GM18867 (cell line): ENCODE measurements at regions not wholly inside any gene's neighbourhood (a gene's known extent, or its start where the extent isn't known, plus 50 kb on each side); places are given as distances from the start of the nearest gene placed in this dataset.
"Not testable (repeated sequence)": the region's sequence is repeated elsewhere in the genome, so short reads cannot be mapped to it uniquely, and the experiment has no call there.

Experiments used
- ATAC-seq: cut with Tn5 transposase; IDR thresholded peaks from one replicate; pipeline ENCODE4 v1.9.1; 2021; ENCODE audit warnings: mild to moderate bottlenecking, moderate library complexity; ENCODE audit not compliant: unreplicated experiment

DNA sequence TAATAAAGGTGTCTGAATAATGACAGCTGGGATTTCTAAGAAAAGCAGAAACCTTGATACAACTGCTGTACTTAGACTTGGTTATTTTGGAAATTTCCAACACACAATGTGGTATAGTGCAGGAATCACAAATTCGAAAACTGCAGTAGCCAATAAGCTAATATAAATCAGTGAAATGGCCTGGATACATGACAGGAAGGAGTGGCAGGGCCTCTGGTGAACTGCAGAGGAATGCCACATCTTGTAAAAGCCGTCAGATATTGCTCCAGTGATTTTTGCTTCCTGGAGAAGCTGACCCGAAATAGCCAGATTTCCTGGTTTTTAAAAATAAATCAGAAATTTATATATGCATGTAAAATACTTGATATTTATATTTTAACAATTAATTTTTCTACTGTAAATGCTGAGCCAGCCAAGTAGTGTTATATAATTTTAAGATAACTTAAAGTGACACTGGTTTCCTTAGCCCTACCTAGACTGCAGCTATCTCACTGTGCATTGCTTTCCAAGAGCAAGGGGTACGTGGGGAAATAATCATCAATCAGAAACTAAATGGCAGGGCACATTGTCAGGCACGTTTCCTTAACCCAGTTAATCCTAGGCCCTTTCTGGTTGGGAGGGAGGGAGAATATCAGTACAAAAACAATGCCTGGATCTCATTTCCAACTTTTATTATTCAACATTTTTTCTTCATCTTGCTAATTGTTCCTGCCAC lies 182.4 kb downstream of the RASEF start:
- no peak for ATAC-seq

GRCh38 chr9:82882138-82882537 lies 180.8 kb downstream of the RASEF start:
- ATAC-seq: no peak

GRCh38 chr9:82882748-82883147 lies 180.2 kb downstream of the RASEF start:
- no peak for ATAC-seq

DNA sequence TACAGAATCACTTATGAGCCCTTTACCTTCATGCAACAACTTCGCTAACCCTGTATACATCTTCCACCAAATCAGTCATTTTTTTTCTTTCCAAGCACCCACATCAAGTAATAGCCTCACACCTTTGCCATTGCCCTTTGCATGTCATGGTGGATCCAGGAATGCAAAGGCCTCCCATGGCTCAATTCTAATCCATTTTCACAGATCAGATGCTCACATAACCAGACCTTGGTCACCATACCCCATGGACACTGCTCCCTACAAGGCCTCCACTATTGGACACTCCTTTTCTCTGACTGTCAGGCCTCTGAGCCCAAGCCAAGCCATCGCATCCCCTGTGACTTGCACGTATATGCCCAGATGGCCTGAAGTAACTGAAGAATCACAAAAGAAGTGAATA lies 179.5 kb downstream of the RASEF start:
- no peak for ATAC-seq

GRCh38 chr9:82883974-82884373 lies 179.0 kb downstream of the RASEF start:
- not testable (repeated sequence) for ATAC-seq

DNA sequence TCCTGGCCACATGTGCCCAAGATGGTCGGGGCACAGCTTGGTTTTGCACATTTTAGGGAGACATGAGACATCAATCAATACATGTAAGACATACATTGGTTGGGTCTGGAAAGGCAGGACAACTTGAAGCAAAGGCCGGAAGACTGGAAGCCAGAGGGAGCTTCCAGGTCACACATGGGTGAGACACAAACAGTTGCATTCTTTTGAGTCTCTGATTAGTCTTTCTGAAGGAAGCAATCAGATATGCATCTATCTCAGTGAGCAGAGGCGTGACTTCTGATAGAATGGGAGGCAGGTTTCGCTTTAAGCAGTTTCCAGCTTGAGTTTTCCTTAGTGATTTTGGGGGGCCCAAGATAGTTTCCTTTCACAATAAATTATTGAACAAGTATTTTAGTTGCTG lies 172.5 kb downstream of the RASEF start:
- no peak for ATAC-seq

GRCh38 chr9:82890865-82891264 lies 172.1 kb downstream of the RASEF start:
- ATAC-seq: no peak

- no peak for ATAC-seq
Observed at GRCh38 chr9:82891321-82891720, 171.6 kb downstream of the RASEF start.

- no peak for ATAC-seq
Observed at GRCh38 chr9:82893549-82893948, 169.4 kb downstream of the RASEF start.

GRCh38 chr9:82894548-82894947 lies 168.4 kb downstream of the RASEF start:
- ATAC-seq: no peak

- no peak for ATAC-seq
Observed at GRCh38 chr9:82894961-82895821, 167.8 kb downstream of the RASEF start.

- ATAC-seq: no peak
Observed at GRCh38 chr9:82895822-82896110, 167.2 kb downstream of the RASEF start.

GRCh38 chr9:82903503-82903902 lies 159.4 kb downstream of the RASEF start:
- ATAC-seq: no peak

- ATAC-seq: no peak
Observed at GRCh38 chr9:82911996-82912395, 150.9 kb downstream of the RASEF start.

- no peak for ATAC-seq
Observed at GRCh38 chr9:82912645-82913044, 150.3 kb downstream of the RASEF start.

- ATAC-seq: not testable (repeated sequence)
Observed at GRCh38 chr9:82916238-82916637, 146.7 kb downstream of the RASEF start.

- no peak for ATAC-seq
Observed at GRCh38 chr9:82920154-82920553, 142.8 kb downstream of the RASEF start.

- no peak for ATAC-seq
Observed at GRCh38 chr9:82922686-82923085, 140.3 kb downstream of the RASEF start.

- peak; percentile 55 for ATAC-seq
Observed at GRCh38 chr9:82923092-82923911, 139.6 kb downstream of the RASEF start.

- peak; percentile 3 for ATAC-seq
Observed at GRCh38 chr9:82923912-82924605, 138.9 kb downstream of the RASEF start.
